Esophagus mucosa (tissue), 1 donor: ENCODE measurements at regions not wholly inside any gene's neighbourhood (a gene's known extent, or its start where the extent isn't known, plus 50 kb on each side); places are given as distances from the start of the nearest gene placed in this dataset.
"Not testable (repeated sequence)": the region's sequence is repeated elsewhere in the genome, so short reads cannot be mapped to it uniquely, and the experiment has no call there.

Source experiments
- ATAC-seq: fragments of 200-7000 bp; cut with Tn5 transposase; one replicate; pipeline ENCODE4 v1.9.1; 2020
- donor health status: DM: yes; HTN: yes; CAD: no.

GRCh38 chr6:27854421-27854820, 57.8 kb downstream of the OR2B2 start:
- ATAC-seq: no peak

DNA sequence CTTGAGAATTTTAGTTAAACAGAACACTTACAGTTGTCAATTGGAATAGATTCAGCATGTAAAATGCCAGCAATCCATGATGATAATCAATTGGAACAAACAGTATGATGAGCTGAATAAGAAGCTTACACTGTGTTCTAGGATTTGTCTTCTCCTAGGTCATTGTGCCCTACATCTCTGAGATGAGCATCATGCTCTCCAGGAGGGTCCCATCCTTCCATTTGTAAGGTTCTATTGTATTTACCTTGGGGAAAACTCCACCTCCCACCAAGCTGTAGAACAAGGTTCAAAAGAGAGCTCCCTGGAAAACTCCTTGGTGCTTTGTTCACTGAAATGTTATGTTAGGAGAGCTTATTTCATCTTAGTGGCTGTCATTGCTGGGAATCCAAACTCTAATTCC, 60.8 kb downstream of the OR2B2 start:
- no peak for ATAC-seq

DNA sequence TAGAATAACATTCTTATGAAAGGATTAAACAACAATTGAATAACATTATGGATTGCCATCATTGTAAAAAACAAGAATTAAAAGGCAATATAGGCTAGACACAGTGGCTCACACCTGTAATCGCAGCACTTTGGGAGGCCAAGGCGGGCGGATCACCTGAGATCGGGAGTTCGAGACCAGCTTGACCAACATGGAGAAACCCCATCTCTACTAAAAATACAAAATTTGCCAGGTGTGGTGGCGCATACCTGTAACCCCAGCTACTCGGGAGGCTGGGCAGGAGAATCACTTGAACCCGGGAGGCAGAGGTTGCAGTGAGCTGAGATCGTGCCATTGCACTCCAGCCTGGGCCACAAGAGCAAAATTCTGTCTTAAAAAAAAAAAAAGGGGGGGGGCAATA, 63.2 kb downstream of the OR2B2 start:
- not testable (repeated sequence) for ATAC-seq

- no peak for ATAC-seq
Measured at GRCh38 chr6:27847706-27848105, 64.5 kb downstream of the OR2B2 start.

- no peak for ATAC-seq
Measured at GRCh38 chr6:27840572-27840971, 71.6 kb downstream of the OR2B2 start.

DNA sequence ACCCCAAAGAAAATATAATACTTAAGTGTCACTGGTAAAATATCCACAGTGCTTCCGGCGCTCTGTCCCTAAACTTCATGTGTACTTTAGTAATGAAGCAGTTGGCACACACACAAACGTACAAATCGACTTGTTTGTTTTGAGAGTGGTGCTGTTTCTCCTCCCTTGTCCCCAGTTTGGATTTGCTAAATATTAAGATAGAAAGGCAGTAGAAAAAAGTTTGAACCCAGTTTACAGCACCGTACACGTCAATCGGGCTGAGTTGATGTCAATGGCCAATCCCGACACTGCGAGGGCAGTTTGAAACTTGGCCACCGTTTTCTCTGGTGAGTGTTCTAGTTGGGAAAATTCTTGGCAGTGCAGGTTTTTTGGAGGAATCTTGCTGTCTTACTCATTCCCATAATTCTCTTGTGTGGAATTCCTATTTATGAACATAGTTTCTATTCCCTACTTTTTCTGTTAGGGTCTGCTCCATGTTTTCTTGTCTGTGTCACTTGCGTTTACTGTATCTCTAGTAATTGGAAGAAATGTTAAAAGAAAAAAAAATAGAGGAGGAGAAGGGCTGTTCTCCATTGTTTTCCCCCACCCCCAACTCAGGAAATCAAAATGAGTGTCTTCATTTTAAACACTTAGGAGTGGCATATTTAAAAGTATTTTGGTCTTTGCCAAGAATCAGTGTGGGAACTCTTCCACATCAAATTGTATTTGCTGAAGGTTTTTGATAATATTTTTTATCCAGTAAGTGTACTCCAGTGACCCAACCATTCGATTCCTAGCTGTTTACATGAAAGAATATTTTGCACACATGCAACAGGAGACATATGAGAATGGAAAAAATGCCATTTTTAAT, 72.3 kb downstream of the OR2B2 start:
- no peak for ATAC-seq

DNA sequence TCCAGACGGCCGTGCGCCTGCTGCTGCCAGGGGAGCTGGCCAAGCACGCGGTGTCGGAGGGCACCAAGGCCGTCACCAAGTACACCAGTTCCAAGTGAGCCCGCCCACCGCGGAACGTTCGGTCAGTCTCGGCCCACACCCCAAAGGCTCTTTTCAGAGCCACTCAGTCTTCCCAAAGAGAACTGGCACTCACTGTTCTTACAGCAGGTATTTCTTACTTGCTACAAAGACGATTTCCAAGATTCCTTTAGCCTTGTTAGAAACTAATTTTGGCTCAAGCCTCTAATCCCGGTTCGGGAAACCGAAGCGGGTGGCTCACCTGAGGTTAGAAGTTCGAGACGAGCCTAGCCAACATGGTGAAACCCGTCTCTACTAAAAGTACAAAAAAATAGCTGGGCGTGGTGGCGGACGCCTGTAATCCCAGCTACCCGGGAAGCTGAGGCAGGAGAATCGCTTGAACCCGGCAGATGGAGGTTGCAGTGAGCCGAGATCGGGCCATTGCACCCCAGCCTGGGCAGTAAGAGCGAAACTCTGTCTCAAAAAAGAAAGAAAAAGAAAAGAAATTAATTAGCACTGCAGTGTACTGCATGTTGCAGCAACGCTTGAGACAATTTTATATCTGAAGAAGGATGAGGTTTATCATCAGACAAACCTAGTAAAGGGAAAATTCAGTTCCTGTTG, 73.1 kb downstream of the OR2B2 start:
- peak; percentile 18 for ATAC-seq

- peak; percentile 90 for ATAC-seq
Measured at GRCh38 chr6:27838058-27838944, 73.9 kb downstream of the OR2B2 start.

- peak; percentile 38 for ATAC-seq
Measured at GRCh38 chr6:27837625-27838057, 74.6 kb downstream of the OR2B2 start.

DNA sequence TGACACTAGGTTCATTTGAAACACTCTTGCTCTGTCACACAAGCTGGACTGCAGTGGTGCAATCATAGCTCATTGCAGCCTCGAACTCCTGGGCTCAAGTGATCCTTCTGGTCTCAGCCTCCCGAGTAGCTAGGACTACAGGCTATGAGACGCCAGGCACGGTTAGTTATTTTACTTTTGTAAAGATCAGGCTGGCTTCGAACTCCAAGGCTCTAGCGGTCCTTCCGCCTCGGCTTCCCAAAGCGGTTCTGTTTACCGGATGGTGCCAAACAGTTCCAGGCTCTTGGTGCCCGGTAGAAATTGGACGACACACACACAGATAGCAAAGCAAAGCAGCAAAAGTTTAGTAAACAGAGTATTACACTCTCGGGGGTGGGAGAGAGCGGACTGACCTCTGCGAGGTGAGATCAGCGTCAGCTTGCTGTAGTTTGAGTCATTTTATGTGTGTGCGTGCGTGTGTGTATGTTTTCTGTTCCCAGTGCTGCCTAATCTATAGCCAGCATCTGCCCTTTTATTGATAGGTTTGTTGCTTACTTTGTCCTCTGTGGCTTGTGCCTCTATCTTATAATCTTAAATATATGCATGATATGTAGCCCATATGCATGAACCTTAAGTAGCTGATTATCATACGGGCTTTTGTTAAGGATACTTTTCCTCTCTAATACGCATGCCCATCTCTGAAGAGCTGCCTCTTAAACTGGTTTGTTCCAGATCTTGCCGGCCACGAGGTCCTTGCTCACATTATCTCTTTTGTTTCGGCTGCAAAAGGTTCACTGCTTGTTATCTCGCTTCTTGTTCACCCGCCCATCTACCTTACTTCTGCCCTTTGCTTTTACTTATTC, 75.2 kb downstream of the OR2B2 start:
- ATAC-seq: peak; percentile 62

DNA sequence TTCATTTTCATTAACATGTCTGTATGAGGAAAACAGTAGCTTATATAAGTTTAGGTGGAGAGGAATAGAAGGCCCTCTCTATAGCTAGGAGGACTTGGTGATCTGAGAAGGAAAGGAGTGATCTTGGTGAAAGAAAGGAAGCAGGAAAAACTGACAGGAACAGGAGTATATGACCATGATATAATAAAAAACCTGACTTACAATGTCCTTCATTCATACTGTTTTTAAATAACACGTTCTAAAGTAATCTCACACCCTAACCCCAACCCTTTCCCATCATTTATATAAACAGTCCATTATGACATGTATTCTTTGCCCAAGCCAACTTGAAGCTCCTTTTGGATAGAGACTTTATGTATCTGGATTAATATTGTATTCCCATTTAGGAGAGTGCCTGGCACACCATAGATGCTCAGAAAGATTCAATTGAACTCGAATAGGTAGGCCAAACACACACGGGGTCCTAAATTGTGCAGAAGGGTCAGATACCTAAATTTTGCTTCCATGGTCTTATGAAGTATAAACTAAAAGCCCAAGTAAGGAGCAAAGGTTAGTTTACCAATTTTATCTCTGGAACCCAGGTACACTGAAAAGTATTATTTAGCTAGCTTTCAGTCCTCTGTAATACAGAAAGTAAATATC, 75.9 kb downstream of the OR2B2 start:
- ATAC-seq: no peak

DNA sequence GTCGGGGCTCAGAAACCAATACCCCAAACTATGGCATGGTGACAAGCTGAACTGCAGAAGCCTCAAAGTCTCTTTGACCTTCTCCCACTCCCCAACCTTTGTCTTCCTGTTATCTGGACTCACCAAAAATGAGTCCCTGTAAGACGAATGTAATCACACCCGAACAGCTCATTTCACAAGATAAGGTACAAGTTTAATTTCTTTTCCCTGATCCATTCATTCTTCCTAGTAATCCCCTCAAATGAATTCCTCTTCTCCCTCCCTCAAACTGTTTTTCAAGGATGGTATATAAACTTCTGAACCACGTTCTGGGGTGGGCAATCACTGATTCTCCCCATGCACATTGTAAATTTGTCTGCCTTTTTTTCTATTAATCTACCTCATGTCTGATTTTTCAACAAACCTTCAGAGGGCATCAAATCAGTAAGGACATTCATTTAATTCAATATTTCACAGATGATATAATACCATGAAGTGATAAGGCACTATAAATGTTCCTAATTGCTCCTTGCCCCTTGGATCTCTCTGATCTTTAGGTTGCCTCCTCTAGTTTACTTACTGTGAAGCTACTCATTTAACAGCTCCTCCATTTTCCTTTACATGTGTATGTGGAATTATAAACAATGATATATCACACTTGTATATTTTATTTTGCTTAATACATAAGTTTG, 77.2 kb downstream of the OR2B2 start:
- ATAC-seq: no peak

- no peak for ATAC-seq
Measured at GRCh38 chr6:27834384-27834783, 77.8 kb downstream of the OR2B2 start.

- peak; percentile 94 for ATAC-seq
Measured at GRCh38 chr6:27831434-27832081, 80.6 kb downstream of the OR2B2 start.

DNA sequence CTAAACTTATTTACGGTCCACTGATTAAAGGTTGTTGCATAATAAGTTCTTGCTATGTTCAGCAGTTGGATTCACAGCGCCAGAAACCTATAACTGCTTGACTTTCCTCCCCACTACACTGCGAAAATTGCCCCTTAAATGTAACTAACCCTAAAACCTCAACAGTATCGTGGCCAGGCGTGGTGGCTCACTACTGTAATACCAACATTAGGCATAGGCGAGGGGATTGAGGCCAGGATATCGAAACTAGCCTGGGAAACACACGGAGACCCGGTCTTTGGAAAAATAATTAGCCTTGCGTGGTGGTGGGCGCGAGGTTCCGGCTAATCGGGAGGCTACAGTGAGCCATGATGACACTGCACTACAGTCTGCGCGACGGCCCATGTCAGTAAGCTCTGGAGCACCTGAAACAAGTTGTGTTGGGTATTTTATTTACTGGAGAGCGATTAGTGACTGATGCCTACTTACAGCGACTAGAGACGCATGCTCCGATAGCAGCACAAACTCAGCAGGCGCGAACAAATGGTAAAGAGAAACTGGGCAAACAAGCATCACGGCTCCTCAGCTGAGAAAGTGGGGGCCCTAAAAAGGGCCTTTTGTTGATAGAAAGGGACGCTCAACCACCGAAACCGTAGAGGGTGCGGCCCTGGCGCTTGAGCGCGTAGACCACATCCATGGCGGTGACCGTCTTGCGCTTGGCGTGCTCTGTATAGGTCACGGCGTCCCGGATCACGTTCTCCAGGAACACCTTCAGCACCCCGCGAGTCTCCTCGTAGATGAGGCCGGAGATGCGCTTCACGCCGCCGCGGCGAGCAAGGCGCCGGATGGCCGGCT, 81.4 kb downstream of the OR2B2 start:
- peak; percentile 85 for ATAC-seq

DNA sequence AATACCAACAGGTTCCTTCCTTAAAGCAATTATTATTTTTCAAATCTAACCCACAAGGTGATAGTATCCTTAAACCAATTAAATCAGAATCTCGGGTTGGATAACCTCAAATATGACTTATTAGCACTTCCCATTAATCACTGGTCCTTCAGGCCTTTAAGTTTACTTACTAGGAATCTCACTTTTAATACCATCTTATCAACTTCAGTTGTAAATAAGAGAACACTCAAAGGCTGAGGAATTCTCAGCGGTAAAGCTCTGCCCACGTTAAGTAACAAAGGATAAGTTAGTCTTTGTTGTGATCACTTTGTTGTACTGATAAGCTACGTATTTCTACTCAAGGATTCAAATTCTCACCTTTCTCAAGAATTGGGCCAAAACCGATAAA, 82.0 kb downstream of the OR2B2 start:
- no peak for ATAC-seq

GRCh38 chr6:27829453-27830211, 82.6 kb downstream of the OR2B2 start:
- ATAC-seq: no peak

DNA sequence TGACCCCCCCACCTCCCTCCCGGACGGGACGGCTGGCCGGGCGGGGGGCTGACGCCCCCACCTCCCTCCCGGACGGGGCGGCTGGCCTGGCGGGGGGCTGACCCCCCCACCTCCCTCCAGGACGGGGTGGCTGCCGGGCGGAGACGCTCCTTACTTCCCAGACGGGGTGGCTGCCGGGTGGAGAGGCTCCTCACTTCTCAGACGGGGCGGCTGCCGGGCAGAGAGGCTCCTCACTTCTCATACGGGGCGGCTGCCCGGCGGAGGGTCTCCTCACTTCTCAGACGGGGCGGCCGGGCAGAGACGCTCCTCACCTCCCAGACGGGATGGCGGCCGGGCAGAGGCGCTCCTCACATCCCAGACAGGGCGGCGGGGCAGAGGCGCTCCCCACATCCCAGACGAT, 84.7 kb downstream of the OR2B2 start:
- not testable (repeated sequence) for ATAC-seq

DNA sequence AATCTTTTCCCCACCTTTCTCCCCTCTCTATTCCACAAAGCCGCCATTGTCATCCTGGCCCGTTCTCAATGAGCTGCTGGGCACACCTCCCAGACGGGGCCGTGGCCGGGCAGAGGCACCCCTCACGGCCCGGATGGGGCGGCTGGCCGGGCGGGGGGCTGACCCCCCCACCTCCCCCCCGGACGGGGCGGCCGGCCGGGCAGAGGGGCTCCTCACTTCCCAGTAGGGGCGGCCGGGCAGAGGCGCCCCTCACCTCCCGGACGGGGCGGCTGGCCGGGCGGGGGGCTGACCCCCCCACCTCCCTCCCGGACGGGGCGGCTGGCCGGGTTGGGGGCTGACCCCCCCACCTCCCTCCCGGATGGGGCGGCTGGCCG, 85.6 kb downstream of the OR2B2 start:
- ATAC-seq: not testable (repeated sequence)
